Trophoblast cell (in vitro differentiated cells and primary cell): ENCODE measurements at regions not wholly inside any gene's neighbourhood (a gene's known extent, or its start where the extent isn't known, plus 50 kb on each side); places are given as distances from the start of the nearest gene placed in this dataset.

ENCODE experiments used
- DNase-seq, 2 donors: peaks; one replicate each; pipeline ENCODE4 v3.0.0-alpha.2; 2016
- H2AFZ ChIP-seq: 2 replicates; pipeline ENCODE4 v1.6.1; 2013; ENCODE audit warnings: low read length, moderate library complexity, mild to moderate bottlenecking; ENCODE audit not compliant: insufficient read depth, poor library complexity
- H2AK5ac ChIP-seq: 2 replicates; pipeline ENCODE4 v1.6.1; 2013; ENCODE audit warnings: mild to moderate bottlenecking, low read length
- H2BK120ac ChIP-seq: 2 replicates; pipeline ENCODE4 v1.6.1; 2013; ENCODE audit warnings: low read length, mild to moderate bottlenecking, moderate library complexity; ENCODE audit not compliant: insufficient read depth, poor library complexity
- H2BK12ac ChIP-seq: 2 replicates; pipeline ENCODE4 v1.6.1; 2013; ENCODE audit warnings: mild to moderate bottlenecking, low read length, moderate library complexity
- H2BK5ac ChIP-seq: 2 replicates; pipeline ENCODE4 v1.6.1; 2013; ENCODE audit warnings: low read length, low read depth, moderate library complexity, mild to moderate bottlenecking; ENCODE audit not compliant: poor library complexity
- H3K14ac ChIP-seq: 2 replicates; pipeline ENCODE4 v1.6.1; 2013; ENCODE audit warnings: mild to moderate bottlenecking, low read length
- H3K18ac ChIP-seq: 2 replicates; pipeline ENCODE4 v1.6.1; 2013; ENCODE audit warnings: mild to moderate bottlenecking, low read length
- H3K23ac ChIP-seq: 2 replicates; pipeline ENCODE4 v1.6.1; 2013; ENCODE audit warnings: low read length
- H3K27ac ChIP-seq: 2 replicates; pipeline ENCODE4 v1.5.1; 2013; ENCODE audit warnings: low read depth, mild to moderate bottlenecking, inconsistent platforms, low read length, moderate library complexity
- H3K27me3 ChIP-seq: 2 replicates; pipeline ENCODE4 v1.6.1; 2013; ENCODE audit warnings: inconsistent platforms, mild to moderate bottlenecking, low read length, moderate library complexity; ENCODE audit not compliant: insufficient read depth
- H3K36me3 ChIP-seq, 2 experiments: 1 replicate in 1 of 2; 2 replicates in 1 of 2; pipeline ENCODE4 v1.6.1; 2013; ENCODE audit warnings: low read length in 2 of 2, mild to moderate bottlenecking in 2 of 2, moderate library complexity in 1 of 2; ENCODE audit not compliant: insufficient read depth in 2 of 2, control insufficient read depth in 1 of 2
- H3K4ac ChIP-seq: 2 replicates; pipeline ENCODE4 v1.6.1; 2013; ENCODE audit warnings: low read depth, mild to moderate bottlenecking, low read length, moderate library complexity
- H3K4me1 ChIP-seq, 2 experiments: 1 replicate in 1 of 2; 2 replicates in 1 of 2; pipeline ENCODE4 v1.6.1; 2013; ENCODE audit warnings: low read length in 2 of 2, mild to moderate bottlenecking in 2 of 2, moderate library complexity in 1 of 2; ENCODE audit not compliant: insufficient read depth in 2 of 2, control insufficient read depth in 1 of 2
- H3K4me2 ChIP-seq: 2 replicates; pipeline ENCODE4 v1.6.1; 2013; ENCODE audit warnings: inconsistent platforms, mild to moderate bottlenecking, low read length, moderate library complexity
- H3K4me3 ChIP-seq: 2 replicates; pipeline ENCODE4 v1.5.1; 2013; ENCODE audit warnings: mild to moderate bottlenecking, low read depth, low read length, inconsistent platforms
- H3K79me1 ChIP-seq: one replicate; pipeline ENCODE4 v1.6.1; 2013; ENCODE audit warnings: low read length
- H3K79me2 ChIP-seq: 2 replicates; pipeline ENCODE4 v1.6.1; 2013; ENCODE audit warnings: low read length, mild to moderate bottlenecking; ENCODE audit not compliant: control insufficient read depth, insufficient read depth, poor library complexity
- H3K9ac ChIP-seq: 2 replicates; pipeline ENCODE4 v1.6.1; 2013; ENCODE audit warnings: mild to moderate bottlenecking, low read length
- H3K9me3 ChIP-seq: 2 replicates; pipeline ENCODE4 v1.6.1; 2013; ENCODE audit warnings: low read depth, mild to moderate bottlenecking, control low read depth, inconsistent platforms, low read length; ENCODE audit not compliant: insufficient read depth
- H4K12ac ChIP-seq: 2 replicates; pipeline ENCODE4 v1.6.1; 2013; ENCODE audit warnings: low read depth, mild to moderate bottlenecking, low read length, moderate library complexity
- H4K8ac ChIP-seq: 2 replicates; pipeline ENCODE4 v1.6.1; 2013; ENCODE audit warnings: low read depth, mild to moderate bottlenecking, low read length, moderate library complexity
- H4K91ac ChIP-seq: one replicate; pipeline ENCODE4 v1.6.1; 2013; ENCODE audit warnings: low read depth, mild to moderate bottlenecking, low read length, moderate library complexity
- WGBS: extraction: QIAGEN DNeasy Blood & Tissue Kit; methylation state at CpG from one replicate; pipeline ENCODE4 v1.1.7; 2013; ENCODE audit warnings: missing lambda C conversion rate; ENCODE audit not compliant: insufficient read length, insufficient coverage; ENCODE audit errors: extremely low coverage; 5-methylcytosine and 5-hydroxymethylcytosine counted together

DNA sequence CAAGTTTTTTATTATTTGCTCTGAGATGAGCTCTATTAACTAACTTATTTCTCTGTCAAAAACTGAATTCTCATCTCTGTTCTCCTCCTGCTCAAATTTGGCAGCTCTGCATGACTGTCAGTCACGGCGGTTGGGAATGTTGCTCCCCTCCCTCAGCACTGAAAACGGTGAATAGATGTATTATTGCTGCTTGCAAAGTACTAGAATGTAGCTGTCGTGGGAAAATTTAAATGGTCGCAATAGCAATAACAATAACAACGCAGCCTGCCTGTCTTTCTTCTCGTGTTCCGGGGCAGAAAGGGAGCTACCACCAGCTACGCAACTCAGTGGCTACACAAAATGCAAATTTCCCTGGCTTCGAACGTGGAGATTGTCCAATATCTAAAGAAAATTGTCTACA, 125.6 kb upstream of the FRY start:
- no CpG with 5 or more reads among the region's 11 CpGs for WGBS

DNA sequence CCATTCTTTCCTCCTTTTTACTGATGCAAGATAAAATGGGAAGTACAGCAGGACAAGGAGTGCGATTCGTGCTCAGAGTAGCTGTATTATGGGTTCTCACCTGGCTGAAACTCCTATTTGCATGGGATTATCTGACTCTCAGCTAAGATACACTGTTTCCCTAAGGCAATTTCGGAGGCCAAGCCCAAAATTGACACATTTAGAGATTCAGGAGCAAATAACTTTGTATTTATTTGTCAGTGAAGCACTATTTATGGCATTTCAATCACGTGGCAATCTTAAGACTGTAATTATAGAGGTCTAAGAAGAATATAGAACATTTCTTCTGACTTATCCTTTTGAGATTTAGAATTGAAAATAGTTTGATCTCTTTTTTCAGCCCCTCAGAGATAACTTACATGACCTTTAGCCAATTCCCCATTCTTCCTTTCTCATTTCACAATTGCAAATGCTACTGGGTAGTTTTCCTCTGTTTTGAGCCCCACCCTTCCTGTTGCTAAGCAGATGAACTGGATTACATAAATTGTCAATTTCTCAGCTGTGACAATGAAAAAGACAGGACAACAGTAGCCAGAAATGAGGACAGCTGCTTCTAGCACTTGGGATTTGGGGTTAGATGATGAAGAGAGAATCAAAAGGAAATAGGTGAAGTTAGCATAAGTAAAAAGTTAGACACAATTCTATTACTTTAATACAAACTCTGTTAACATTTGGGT, 122.7 kb upstream of the FRY start:
- H3K27me3 ChIP-seq = no peaks in the 10 kb centered on the region
- no CpG with 5 or more reads among the region's 4 CpGs for WGBS
- H4K8ac ChIP-seq = no peak overlapping the region
- no peak overlapping the region for H2BK120ac ChIP-seq
- no peak overlapping the region for H4K12ac ChIP-seq
- H3K4me3 ChIP-seq = no peak overlapping the region
- H2BK12ac ChIP-seq = no peak overlapping the region
- H3K79me1 ChIP-seq = no peaks in the 10 kb centered on the region
- H3K36me3 ChIP-seq = no peaks in the 10 kb centered on the region
- H3K14ac ChIP-seq = no peak overlapping the region
- H3K79me2 ChIP-seq = no peaks in the 10 kb centered on the region
- peak; percentile 54 to 93 for DNase-seq
- no peak overlapping the region for H2BK5ac ChIP-seq
- H3K18ac ChIP-seq = no peak overlapping the region
- H3K9ac ChIP-seq = no peak overlapping the region
- no peak overlapping the region for H2AK5ac ChIP-seq
- H3K23ac ChIP-seq = no peak overlapping the region
- no peak overlapping the region for H3K27ac ChIP-seq
- H3K9me3 ChIP-seq = no peaks in the 10 kb centered on the region
- no peak overlapping the region for H2AFZ ChIP-seq
- no peak overlapping the region for H3K4me2 ChIP-seq
- H3K4ac ChIP-seq = no peak overlapping the region
- H3K4me1 ChIP-seq = no peaks in the 10 kb centered on the region
- no peak overlapping the region for H4K91ac ChIP-seq

More for the DNA sequence above, 125.6 kb upstream of the FRY start:
- no peak overlapping the region for H3K4ac ChIP-seq
- H2BK12ac ChIP-seq = no peak overlapping the region
- no peak overlapping the region for H4K12ac ChIP-seq
- no peak overlapping the region for H2BK120ac ChIP-seq
- H3K9me3 ChIP-seq = no peaks in the 10 kb centered on the region
- no peak overlapping the region for H4K91ac ChIP-seq
- H3K27ac ChIP-seq = no peak overlapping the region
- H3K9ac ChIP-seq = no peak overlapping the region
- no peaks in the 10 kb centered on the region for H3K79me2 ChIP-seq
- H3K4me3 ChIP-seq = no peak overlapping the region
- no peaks in the 10 kb centered on the region for H3K27me3 ChIP-seq
- H4K8ac ChIP-seq = no peak overlapping the region
- H3K14ac ChIP-seq = no peak overlapping the region
- no peak overlapping the region for H3K4me2 ChIP-seq
- H2BK5ac ChIP-seq = no peak overlapping the region
- H3K23ac ChIP-seq = no peak overlapping the region
- H3K36me3 ChIP-seq = no peaks in the 10 kb centered on the region
- no peak overlapping the region for H2AFZ ChIP-seq
- no peak overlapping the region for H2AK5ac ChIP-seq
- DNase-seq = no peak
- H3K18ac ChIP-seq = no peak overlapping the region
- no peaks in the 10 kb centered on the region for H3K79me1 ChIP-seq
- H3K4me1 ChIP-seq = no peaks in the 10 kb centered on the region

DNA sequence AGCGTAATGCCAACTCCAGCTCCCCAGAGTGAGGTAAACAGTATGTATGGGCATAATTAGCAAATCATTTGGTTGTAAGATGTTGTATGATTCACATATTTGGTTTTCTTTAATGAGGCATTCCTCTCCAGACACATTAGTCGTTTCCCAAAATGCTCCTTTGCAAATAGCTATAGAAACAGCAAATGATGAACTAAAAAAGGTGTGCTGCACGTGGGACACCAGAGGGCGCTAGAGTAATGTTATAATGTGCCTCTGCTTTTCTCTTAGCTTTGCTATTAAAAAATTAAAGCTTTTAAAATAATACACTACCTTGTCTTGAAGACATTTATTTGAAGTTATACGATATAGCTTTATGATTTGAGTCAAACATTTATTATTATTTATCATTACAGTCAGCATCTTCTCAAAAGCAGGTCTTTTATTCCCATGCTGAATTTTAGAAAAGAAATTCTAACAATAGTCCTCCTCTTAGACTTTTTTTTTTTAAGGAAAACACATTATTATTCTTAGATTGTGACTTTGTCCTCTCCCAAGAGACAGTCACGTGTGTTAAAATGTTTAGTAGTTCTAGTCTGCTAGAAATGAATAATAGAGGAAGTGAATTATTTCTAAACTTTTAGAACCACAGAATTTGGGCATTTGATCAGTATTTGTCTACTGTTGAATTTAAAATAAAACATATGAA, 121.6 kb upstream of the FRY start:
- no peak overlapping the region for H3K4me3 ChIP-seq
- H2BK12ac ChIP-seq = no peak overlapping the region
- H3K27me3 ChIP-seq = no peaks in the 10 kb centered on the region
- H3K79me2 ChIP-seq = no peaks in the 10 kb centered on the region
- H4K91ac ChIP-seq = no peak overlapping the region
- peaks cover 0 to 2% of the 10 kb centered on the region in 2 experiments for H3K4me1 ChIP-seq
- no peak overlapping the region for H3K27ac ChIP-seq
- no peaks in the 10 kb centered on the region for H3K9me3 ChIP-seq
- H4K12ac ChIP-seq = no peak overlapping the region
- no peak overlapping the region for H3K23ac ChIP-seq
- H2BK5ac ChIP-seq = no peak overlapping the region
- H3K9ac ChIP-seq = no peak overlapping the region
- DNase-seq = peak; percentile 44 to 89
- H2AK5ac ChIP-seq = no peak overlapping the region
- H3K4ac ChIP-seq = no peak overlapping the region
- H3K18ac ChIP-seq = no peak overlapping the region
- no peak overlapping the region for H2AFZ ChIP-seq
- H3K36me3 ChIP-seq = no peaks in the 10 kb centered on the region
- WGBS = no CpG with 5 or more reads among the region's 6 CpGs
- H4K8ac ChIP-seq = no peak overlapping the region
- H3K14ac ChIP-seq = no peak overlapping the region
- H3K4me2 ChIP-seq = no peak overlapping the region
- no peaks in the 10 kb centered on the region for H3K79me1 ChIP-seq
- no peak overlapping the region for H2BK120ac ChIP-seq

DNA sequence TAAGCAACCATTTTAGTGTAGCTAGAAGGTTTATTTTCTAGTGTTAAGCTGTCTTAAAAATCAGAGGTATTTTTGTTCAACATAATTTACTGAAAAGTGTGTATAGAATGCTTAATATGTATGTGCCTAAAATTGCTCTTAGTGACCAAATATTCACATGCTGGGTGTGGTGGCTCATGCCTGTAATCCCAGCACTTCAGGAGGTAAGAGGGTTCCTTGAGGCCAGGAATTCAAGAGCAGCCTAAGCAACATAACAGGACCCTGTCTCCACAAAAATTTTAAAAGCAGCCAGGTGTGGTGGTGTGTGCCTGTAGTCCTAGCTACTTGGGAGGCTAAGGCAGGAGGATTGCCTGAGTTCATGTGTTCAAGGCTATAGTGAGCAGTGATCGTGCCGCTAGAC, 120.9 kb upstream of the FRY start:
- H3K14ac ChIP-seq = no peak overlapping the region
- no peaks in the 10 kb centered on the region for H3K79me2 ChIP-seq
- H3K4me3 ChIP-seq = no peak overlapping the region
- no peak overlapping the region for H3K23ac ChIP-seq
- no CpG with 5 or more reads among the region's 2 CpGs for WGBS
- H3K4me2 ChIP-seq = no peak overlapping the region
- no peak overlapping the region for H3K4ac ChIP-seq
- H2BK120ac ChIP-seq = no peak overlapping the region
- H4K91ac ChIP-seq = no peak overlapping the region
- H3K9me3 ChIP-seq = no peaks in the 10 kb centered on the region
- peak; percentile 77 to 87 for DNase-seq
- H2AK5ac ChIP-seq = no peak overlapping the region
- no peaks in the 10 kb centered on the region for H3K36me3 ChIP-seq
- H2BK5ac ChIP-seq = no peak overlapping the region
- no peaks in the 10 kb centered on the region for H3K27me3 ChIP-seq
- H4K8ac ChIP-seq = no peak overlapping the region
- peak overlapping the region; percentile 58 for H2BK12ac ChIP-seq
- no peak overlapping the region for H2AFZ ChIP-seq
- H3K4me1 ChIP-seq = peaks cover 2 to 3% of the 10 kb centered on the region in 2 experiments
- H3K79me1 ChIP-seq = no peaks in the 10 kb centered on the region
- H3K18ac ChIP-seq = no peak overlapping the region
- H3K9ac ChIP-seq = no peak overlapping the region
- H4K12ac ChIP-seq = no peak overlapping the region
- no peak overlapping the region for H3K27ac ChIP-seq
